ENCODE measurements at regions not wholly inside any gene's neighbourhood (a gene's known extent, or its start where the extent isn't known, plus 50 kb on each side); places are given as distances from the start of the nearest gene placed in this dataset.
"Not testable (repeated sequence)": the region's sequence is repeated elsewhere in the genome, so short reads cannot be mapped to it uniquely, and the experiment has no call there.

- TF ChIP-seq POLR2A (IDR thresholded peaks at IDR 0.05) (no peak), CTCF (IDR thresholded peaks at IDR 0.05) (no peak)
- DNase-seq (ENCODE audit: low spot score in 2 of 2): no peak
- 94% methylated on average over 2 of the region's 2 CpGs for WGBS, 2 donors
- no peak overlapping the region for H3K4me3 ChIP-seq (ENCODE audit: low read depth, poor library complexity, severe bottlenecking)
- intact Hi-C loops (cut with DNase I; ENCODE audit: low total_unique reads): no loop called here
Observed at GRCh38 chr12:11540156-11540555, 109.3 kb upstream of the ETV6 start.

- intact Hi-C loops (cut with DNase I; ENCODE audit: low total_unique reads): no loop called here
- no peak for DNase-seq (ENCODE audit: low spot score in 2 of 2)
- no peak overlapping the region for H3K4me3 ChIP-seq (ENCODE audit: low read depth, poor library complexity, severe bottlenecking)
- WGBS, 2 donors: 68 to 78% methylated on average over 9 of the region's 9 CpGs
- TF ChIP-seq CTCF (IDR thresholded peaks at IDR 0.05): no peak
- no peak for TF ChIP-seq POLR2A (IDR thresholded peaks at IDR 0.05)
Observed at GRCh38 chr12:11540615-11541310, 108.7 kb upstream of the ETV6 start.

GRCh38 chr12:11542599-11542998 is 106.9 kb upstream of the ETV6 start:
- no peak for TF ChIP-seq POLR2A (IDR thresholded peaks at IDR 0.05)
- no peak for TF ChIP-seq CTCF (IDR thresholded peaks at IDR 0.05)
- no peak overlapping the region for H3K4me3 ChIP-seq (ENCODE audit: low read depth, poor library complexity, severe bottlenecking)
- 86% methylated on average over 3 of the region's 3 CpGs for WGBS, 2 donors
- no peak for DNase-seq (ENCODE audit: low spot score in 2 of 2)
- intact Hi-C loops (cut with DNase I; ENCODE audit: low total_unique reads): no loop called here

- intact Hi-C loops (cut with DNase I; ENCODE audit: low total_unique reads): no loop called here
- DNase-seq (ENCODE audit: low spot score in 2 of 2): no peak
- no peak for TF ChIP-seq CTCF (IDR thresholded peaks at IDR 0.05)
- no peak for TF ChIP-seq POLR2A (IDR thresholded peaks at IDR 0.05)
- 68% methylated on average over 7 of the region's 7 CpGs for WGBS, 2 donors
- no peak overlapping the region for H3K4me3 ChIP-seq (ENCODE audit: low read depth, poor library complexity, severe bottlenecking)
Observed at GRCh38 chr12:11543457-11544158, 105.9 kb upstream of the ETV6 start.

GRCh38 chr12:11545484-11546330 is 103.8 kb upstream of the ETV6 start:
- no peak overlapping the region for H3K4me3 ChIP-seq (ENCODE audit: low read depth, poor library complexity, severe bottlenecking)
- no peak for TF ChIP-seq CTCF (IDR thresholded peaks at IDR 0.05)
- TF ChIP-seq POLR2A (IDR thresholded peaks at IDR 0.05): no peak
- DNase-seq (ENCODE audit: low spot score in 2 of 2): no peak
- WGBS, 2 donors: 48 to 56% methylated on average over 6 of the region's 6 CpGs
- intact Hi-C loops (cut with DNase I; ENCODE audit: low total_unique reads): no loop called here

- H3K4me3 ChIP-seq (ENCODE audit: low read depth, poor library complexity, severe bottlenecking): not testable (repeated sequence)
- 41 to 50% methylated on average over 12 to 13 of the region's 14 CpGs for WGBS, 2 donors
Observed at GRCh38 chr12:11546582-11547270, 102.7 kb upstream of the ETV6 start.

GRCh38 chr12:11547271-11547646 is 102.2 kb upstream of the ETV6 start:
- DNase-seq (ENCODE audit: low spot score in 2 of 2); H3K4me3 ChIP-seq (ENCODE audit: low read depth, poor library complexity, severe bottlenecking); intact Hi-C loops (cut with DNase I; ENCODE audit: low total_unique reads): not testable (repeated sequence)
- 90% methylated on average over 4 to 11 of the region's 31 CpGs for WGBS, 2 donors

More at GRCh38 chr12:11546582-11547270, 102.7 kb upstream of the ETV6 start:
- DNase-seq (ENCODE audit: low spot score in 2 of 2); intact Hi-C loops (cut with DNase I; ENCODE audit: low total_unique reads): not testable (repeated sequence)

Measured in lower leg skin (tissue), 4 donors.